Hepatocyte (in vitro differentiated cells): ENCODE measurements at regions not wholly inside any gene's neighbourhood (a gene's known extent, or its start where the extent isn't known, plus 50 kb on each side); places are given as distances from the start of the nearest gene placed in this dataset.

Source experiments
- CTCF ChIP-seq: fragments of 200-600 bp; sonication (generic); IDR thresholded peaks from 2 replicates; pipeline ENCODE4 v1.5.1; 2016; ENCODE audit warnings: antibody characterized with exemption, mild to moderate bottlenecking; ENCODE audit not compliant: poor library complexity
- EZH2phosphoT487 ChIP-seq: fragments of 200-600 bp; sonication (generic); IDR thresholded peaks from one replicate; pipeline ENCODE4 v1.6.1; 2018; ENCODE audit warnings: antibody characterized with exemption, mild to moderate bottlenecking, low read depth, moderate library complexity; ENCODE audit not compliant: unreplicated experiment, severe bottlenecking

GRCh38 chr10:111972109-111972508 lies 211.5 kb downstream of the GPAM start:
- TF ChIP-seq CTCF (no peak), EZH2phosphoT487 (no peak)
